ENCODE measurements at regions not wholly inside any gene's neighbourhood (a gene's known extent, or its start where the extent isn't known, plus 50 kb on each side); places are given as distances from the start of the nearest gene placed in this dataset.
"Not testable (repeated sequence)": the region's sequence is repeated elsewhere in the genome, so short reads cannot be mapped to it uniquely, and the experiment has no call there.

DNA sequence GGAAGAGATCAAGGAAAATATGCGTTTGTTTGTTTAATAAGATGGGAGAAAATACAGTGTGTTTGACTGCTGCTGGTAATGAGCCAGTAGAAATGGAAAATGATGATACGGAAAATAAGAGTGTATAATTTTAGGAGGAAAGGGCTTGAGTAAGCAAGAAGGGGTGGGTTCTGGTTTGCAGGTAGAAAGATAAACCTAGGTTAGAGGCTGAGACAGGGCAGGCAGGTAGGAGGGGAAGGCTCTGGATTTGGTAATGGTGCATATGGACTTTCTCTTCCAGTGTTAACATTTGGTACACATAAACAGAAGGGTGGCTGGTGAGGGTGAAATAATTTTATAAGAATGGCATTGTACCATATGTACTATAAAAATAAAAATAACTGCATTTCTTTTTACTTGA is 84.4 kb downstream of the SRGAP2 start:
- not testable (repeated sequence) for H3K27ac ChIP-seq; H3K4me2 ChIP-seq (ENCODE audit: low read length); H3K9ac ChIP-seq; H3K79me2 ChIP-seq; H3K27me3 ChIP-seq (ENCODE audit: control insufficient read depth, insufficient read depth, low read length); H2AFZ ChIP-seq; H3K36me3 ChIP-seq (ENCODE audit: control insufficient read depth, insufficient read depth, low read length); H3K4me1 ChIP-seq; H3K4me3 ChIP-seq (ENCODE audit: low read depth, low read length); H3K9me3 ChIP-seq (ENCODE audit: control insufficient read depth, low read length)

- not testable (repeated sequence) for H3K4me1 ChIP-seq; H3K4me2 ChIP-seq (ENCODE audit: low read length); H3K27me3 ChIP-seq (ENCODE audit: control insufficient read depth, insufficient read depth, low read length); H3K9me3 ChIP-seq (ENCODE audit: control insufficient read depth, low read length); H3K36me3 ChIP-seq (ENCODE audit: control insufficient read depth, insufficient read depth, low read length); H3K27ac ChIP-seq; H3K9ac ChIP-seq; H3K4me3 ChIP-seq (ENCODE audit: low read depth, low read length); H3K79me2 ChIP-seq; H2AFZ ChIP-seq
These were observed 85.1 kb downstream of the SRGAP2 start for GRCh38 chr1:206288453-206288852.

DNA sequence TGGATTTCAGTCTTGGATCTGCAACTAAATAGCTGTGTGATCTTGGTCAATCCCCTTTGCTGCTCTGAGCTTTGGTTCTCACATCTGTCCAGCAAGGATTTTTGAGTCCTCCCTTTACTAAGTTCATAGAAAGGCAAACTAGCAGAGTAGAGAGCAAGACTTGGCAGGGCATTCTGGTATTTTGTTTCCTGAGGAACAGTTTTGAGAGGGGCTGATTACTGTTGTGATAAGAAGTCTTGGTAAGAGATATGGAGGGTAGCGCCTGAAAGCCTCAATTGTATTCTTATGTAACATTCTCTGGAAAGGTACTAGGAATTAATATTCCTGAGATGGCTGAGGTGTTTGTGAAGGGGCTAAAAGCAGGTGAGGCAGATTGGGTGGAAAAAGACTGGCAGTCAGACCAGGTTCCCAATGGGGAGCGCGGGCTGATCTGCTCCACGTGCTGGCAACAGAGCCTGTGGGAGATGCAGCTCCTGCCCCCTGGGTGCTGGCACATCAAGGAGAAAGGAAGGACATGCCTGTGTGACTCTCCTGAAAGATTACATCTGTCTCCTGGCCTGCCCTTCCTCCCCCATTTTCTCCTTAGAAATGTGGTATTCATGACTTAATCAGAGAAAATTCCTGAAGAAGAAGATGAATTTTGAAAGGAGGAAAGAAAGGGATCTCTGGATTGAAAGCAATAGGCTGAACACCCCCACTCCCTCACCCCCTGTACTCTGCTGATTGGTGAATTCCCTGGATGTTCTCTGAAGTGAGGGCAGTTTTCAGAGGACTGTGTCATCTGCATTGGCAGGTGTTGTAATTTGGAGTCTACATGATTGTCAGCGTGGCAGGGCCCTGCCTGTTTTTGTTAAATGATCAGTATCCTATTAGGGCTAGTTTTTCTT is 94.0 kb downstream of the SRGAP2 start:
- not testable (repeated sequence) for H3K9me3 ChIP-seq (ENCODE audit: control insufficient read depth, low read length); H3K79me2 ChIP-seq; H3K9ac ChIP-seq; H3K4me3 ChIP-seq (ENCODE audit: low read depth, low read length); H3K4me2 ChIP-seq (ENCODE audit: low read length); H3K4me1 ChIP-seq; H2AFZ ChIP-seq; H3K27me3 ChIP-seq (ENCODE audit: control insufficient read depth, insufficient read depth, low read length); H3K36me3 ChIP-seq (ENCODE audit: control insufficient read depth, insufficient read depth, low read length)
- peak overlapping the region; percentile 61 for H3K27ac ChIP-seq

DNA sequence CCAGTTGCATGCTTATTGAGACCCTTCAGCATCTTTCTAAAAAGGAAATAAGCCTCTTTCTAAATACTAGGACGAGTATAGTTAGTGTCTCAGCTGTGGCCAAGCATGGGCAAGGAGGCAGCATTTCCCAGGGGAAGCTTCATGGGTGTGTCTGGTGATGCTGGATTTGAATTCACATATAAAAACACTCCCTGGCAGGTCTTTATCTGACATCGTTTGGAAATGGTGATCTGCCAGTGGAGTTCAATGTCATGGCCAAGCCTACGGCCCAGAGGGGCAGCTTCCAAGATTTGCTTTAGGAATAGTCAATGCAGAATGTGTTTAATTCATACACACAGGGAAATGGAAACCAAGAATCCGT is 94.7 kb downstream of the SRGAP2 start:
- peak overlapping the region; percentile 61 for H3K27ac ChIP-seq
- H2AFZ ChIP-seq; H3K4me2 ChIP-seq (ENCODE audit: low read length); H3K36me3 ChIP-seq (ENCODE audit: control insufficient read depth, insufficient read depth, low read length); H3K9me3 ChIP-seq (ENCODE audit: control insufficient read depth, low read length); H3K9ac ChIP-seq; H3K79me2 ChIP-seq; H3K27me3 ChIP-seq (ENCODE audit: control insufficient read depth, insufficient read depth, low read length); H3K4me1 ChIP-seq; H3K4me3 ChIP-seq (ENCODE audit: low read depth, low read length): not testable (repeated sequence)

DNA sequence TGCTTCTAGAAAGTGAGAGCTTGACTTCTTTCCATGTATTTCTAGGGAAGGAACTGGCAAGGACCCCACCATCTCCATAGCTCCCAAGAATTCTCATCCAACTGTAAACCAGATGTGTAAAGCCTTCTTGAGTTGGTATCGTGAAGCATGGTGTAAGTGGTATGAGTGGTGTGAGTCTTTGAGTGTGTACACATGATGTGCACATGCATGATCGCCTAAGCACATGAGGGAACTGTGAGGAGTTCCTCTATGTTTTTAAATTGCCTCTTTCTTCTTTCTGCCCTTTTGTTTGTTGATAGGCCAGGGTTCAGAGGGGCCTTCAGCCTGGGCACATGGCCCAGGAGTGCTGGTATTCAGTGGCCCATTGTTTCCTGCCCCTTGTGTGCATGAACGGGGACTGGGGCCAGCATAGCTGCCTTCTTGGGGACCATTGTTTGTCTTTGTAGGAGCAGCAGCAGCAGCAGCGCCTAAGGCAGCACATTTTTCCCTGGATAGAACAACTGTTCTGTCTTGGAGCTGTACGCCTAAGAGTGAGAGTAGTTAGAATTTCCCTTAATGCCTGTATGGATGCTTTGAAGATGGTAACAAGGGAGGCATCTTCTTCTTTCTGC is 95.9 kb downstream of the SRGAP2 start:
- not testable (repeated sequence) for H3K9me3 ChIP-seq (ENCODE audit: control insufficient read depth, low read length); H2AFZ ChIP-seq; H3K27ac ChIP-seq; H3K9ac ChIP-seq; H3K4me2 ChIP-seq (ENCODE audit: low read length); H3K4me1 ChIP-seq; H3K36me3 ChIP-seq (ENCODE audit: control insufficient read depth, insufficient read depth, low read length); H3K79me2 ChIP-seq; H3K4me3 ChIP-seq (ENCODE audit: low read depth, low read length); H3K27me3 ChIP-seq (ENCODE audit: control insufficient read depth, insufficient read depth, low read length)

DNA sequence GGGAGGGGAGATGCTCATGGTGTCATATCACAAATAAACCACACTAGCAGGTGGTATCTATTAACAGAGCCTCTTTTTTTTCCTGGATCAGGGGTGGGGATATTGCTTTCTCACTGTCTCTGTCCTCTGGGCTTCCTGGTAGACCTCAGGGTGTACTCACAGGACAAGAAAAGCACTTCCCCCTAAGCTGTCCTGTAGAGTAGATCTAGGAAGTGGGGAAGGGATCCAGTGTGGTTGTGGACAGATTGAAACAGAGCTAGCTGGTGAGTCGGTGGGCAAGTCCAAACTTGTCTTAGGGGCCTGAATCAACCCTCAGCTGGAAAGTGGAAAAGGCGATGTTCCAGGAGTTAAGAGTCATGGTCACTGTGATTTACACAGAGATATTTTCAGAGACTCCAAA is 96.6 kb downstream of the SRGAP2 start:
- H3K9me3 ChIP-seq (ENCODE audit: control insufficient read depth, low read length); H3K36me3 ChIP-seq (ENCODE audit: control insufficient read depth, insufficient read depth, low read length); H3K4me3 ChIP-seq (ENCODE audit: low read depth, low read length); H3K4me1 ChIP-seq; H3K9ac ChIP-seq; H3K27ac ChIP-seq; H2AFZ ChIP-seq; H3K27me3 ChIP-seq (ENCODE audit: control insufficient read depth, insufficient read depth, low read length); H3K79me2 ChIP-seq; H3K4me2 ChIP-seq (ENCODE audit: low read length): not testable (repeated sequence)

GRCh38 chr1:206302056-206302455 is 98.7 kb downstream of the SRGAP2 start:
- not testable (repeated sequence) for H3K4me2 ChIP-seq (ENCODE audit: low read length); H3K27ac ChIP-seq; H3K36me3 ChIP-seq (ENCODE audit: control insufficient read depth, insufficient read depth, low read length); H3K4me3 ChIP-seq (ENCODE audit: low read depth, low read length); H2AFZ ChIP-seq; H3K27me3 ChIP-seq (ENCODE audit: control insufficient read depth, insufficient read depth, low read length); H3K9me3 ChIP-seq (ENCODE audit: control insufficient read depth, low read length); H3K4me1 ChIP-seq; H3K9ac ChIP-seq; H3K79me2 ChIP-seq

GRCh38 chr1:206307442-206307841 is 104.1 kb downstream of the SRGAP2 start:
- H2AFZ ChIP-seq; H3K4me2 ChIP-seq (ENCODE audit: low read length); H3K79me2 ChIP-seq; H3K9ac ChIP-seq; H3K4me3 ChIP-seq (ENCODE audit: low read depth, low read length); H3K27me3 ChIP-seq (ENCODE audit: control insufficient read depth, insufficient read depth, low read length); H3K9me3 ChIP-seq (ENCODE audit: control insufficient read depth, low read length); H3K36me3 ChIP-seq (ENCODE audit: control insufficient read depth, insufficient read depth, low read length); H3K4me1 ChIP-seq; H3K27ac ChIP-seq: not testable (repeated sequence)

DNA sequence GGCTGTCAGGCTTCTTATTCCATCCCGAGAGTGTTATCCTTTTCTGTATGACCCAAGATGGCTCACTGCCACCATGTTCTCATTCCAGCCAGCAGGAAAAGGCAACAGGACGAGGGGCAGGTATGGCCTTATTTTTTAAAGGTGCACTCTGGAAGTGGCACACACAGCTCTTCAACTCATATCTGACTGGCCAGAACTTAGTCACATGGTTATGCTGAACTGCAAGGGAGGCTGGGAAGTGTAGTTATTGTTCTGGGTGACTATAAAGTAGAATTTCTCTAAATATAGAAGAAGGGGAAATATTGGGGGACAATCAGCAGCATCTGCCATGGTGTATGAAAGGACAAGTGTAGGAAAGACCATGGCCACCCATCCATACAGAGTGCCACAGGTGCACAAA is 107.6 kb downstream of the SRGAP2 start:
- not testable (repeated sequence) for H3K4me2 ChIP-seq (ENCODE audit: low read length); H3K4me3 ChIP-seq (ENCODE audit: low read depth, low read length); H2AFZ ChIP-seq

DNA sequence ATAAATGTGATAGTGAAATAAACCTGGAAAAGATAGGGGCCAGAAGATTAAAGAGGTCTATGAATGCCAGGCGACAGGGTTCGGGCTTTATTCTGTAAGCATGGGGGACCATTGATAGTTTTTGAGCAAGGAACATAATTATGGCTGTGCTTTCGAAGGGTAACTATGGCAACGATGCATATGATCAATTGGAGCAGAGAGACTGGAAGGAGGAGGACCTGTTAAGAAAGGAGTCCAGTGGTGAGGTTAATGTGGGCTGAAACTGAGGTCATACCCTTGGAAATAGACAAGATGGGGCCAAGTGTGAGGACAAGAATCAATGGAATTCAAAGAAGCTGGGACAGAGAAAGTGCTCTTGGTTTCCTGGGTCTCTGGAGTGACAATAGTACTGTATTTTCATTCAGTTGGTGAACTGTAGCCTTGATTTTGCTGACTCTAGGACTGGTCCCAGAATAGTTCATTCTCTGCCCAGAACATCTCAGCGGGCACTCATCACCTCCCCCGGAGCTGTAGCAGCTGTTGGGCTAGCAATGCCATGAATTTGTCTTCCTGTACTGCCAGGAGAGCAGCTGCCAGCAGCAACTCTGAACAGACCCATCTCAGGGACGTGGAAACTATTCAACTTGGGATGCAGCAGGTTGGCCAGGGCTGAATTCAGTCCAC is 108.4 kb downstream of the SRGAP2 start:
- H3K36me3 ChIP-seq (ENCODE audit: control insufficient read depth, insufficient read depth, low read length); H3K4me3 ChIP-seq (ENCODE audit: low read depth, low read length); H3K27me3 ChIP-seq (ENCODE audit: control insufficient read depth, insufficient read depth, low read length); H2AFZ ChIP-seq; H3K4me1 ChIP-seq; H3K4me2 ChIP-seq (ENCODE audit: low read length); H3K9ac ChIP-seq; H3K9me3 ChIP-seq (ENCODE audit: control insufficient read depth, low read length); H3K27ac ChIP-seq; H3K79me2 ChIP-seq: not testable (repeated sequence)

More for the DNA sequence above, 107.6 kb downstream of the SRGAP2 start:
- H3K4me1 ChIP-seq; H3K27ac ChIP-seq; H3K79me2 ChIP-seq; H3K36me3 ChIP-seq (ENCODE audit: control insufficient read depth, insufficient read depth, low read length); H3K9me3 ChIP-seq (ENCODE audit: control insufficient read depth, low read length); H3K9ac ChIP-seq; H3K27me3 ChIP-seq (ENCODE audit: control insufficient read depth, insufficient read depth, low read length): not testable (repeated sequence)

DNA sequence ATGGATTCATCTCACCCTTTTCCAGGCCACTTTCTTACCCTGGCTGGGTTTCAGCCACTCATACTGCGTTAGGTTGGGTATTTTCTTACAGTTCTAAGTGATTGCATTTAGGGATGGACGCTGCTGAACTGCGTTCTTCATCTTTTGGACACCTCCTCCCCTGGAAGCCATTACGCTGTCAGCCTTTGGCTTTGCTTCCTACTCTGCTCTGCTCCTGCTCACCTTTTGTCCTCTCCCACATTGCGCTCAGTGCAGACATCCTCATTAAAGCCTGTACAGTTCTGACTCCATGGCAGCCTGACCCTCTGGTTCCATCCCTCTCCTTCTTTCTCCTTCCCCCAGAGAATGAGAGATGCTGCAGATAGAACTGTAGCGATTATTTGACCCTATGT is 108.9 kb downstream of the SRGAP2 start:
- H3K4me2 ChIP-seq (ENCODE audit: low read length); H3K9ac ChIP-seq; H2AFZ ChIP-seq; H3K9me3 ChIP-seq (ENCODE audit: control insufficient read depth, low read length); H3K36me3 ChIP-seq (ENCODE audit: control insufficient read depth, insufficient read depth, low read length); H3K4me1 ChIP-seq; H3K4me3 ChIP-seq (ENCODE audit: low read depth, low read length); H3K79me2 ChIP-seq; H3K27me3 ChIP-seq (ENCODE audit: control insufficient read depth, insufficient read depth, low read length); H3K27ac ChIP-seq: not testable (repeated sequence)

All from parathyroid adenoma (tissue), 2 donors.